Stimulated activated CD8-positive, alpha-beta memory T cell treated with anti-CD3 and anti-CD28 coated beads, Interleukin-4, amount 100 ng/mL, for 1 hour (primary cell): ENCODE measurements at regions not wholly inside any gene's neighbourhood (a gene's known extent, or its start where the extent isn't known, plus 50 kb on each side); places are given as distances from the start of the nearest gene placed in this dataset.

Experiments
- DNase-seq, 2 donors: peaks; one replicate each; pipeline ENCODE4 v3.0.0-alpha.2; 2020; ENCODE audit warnings: low read depth in 2 of 2, low spot score in 1 of 2

DNA sequence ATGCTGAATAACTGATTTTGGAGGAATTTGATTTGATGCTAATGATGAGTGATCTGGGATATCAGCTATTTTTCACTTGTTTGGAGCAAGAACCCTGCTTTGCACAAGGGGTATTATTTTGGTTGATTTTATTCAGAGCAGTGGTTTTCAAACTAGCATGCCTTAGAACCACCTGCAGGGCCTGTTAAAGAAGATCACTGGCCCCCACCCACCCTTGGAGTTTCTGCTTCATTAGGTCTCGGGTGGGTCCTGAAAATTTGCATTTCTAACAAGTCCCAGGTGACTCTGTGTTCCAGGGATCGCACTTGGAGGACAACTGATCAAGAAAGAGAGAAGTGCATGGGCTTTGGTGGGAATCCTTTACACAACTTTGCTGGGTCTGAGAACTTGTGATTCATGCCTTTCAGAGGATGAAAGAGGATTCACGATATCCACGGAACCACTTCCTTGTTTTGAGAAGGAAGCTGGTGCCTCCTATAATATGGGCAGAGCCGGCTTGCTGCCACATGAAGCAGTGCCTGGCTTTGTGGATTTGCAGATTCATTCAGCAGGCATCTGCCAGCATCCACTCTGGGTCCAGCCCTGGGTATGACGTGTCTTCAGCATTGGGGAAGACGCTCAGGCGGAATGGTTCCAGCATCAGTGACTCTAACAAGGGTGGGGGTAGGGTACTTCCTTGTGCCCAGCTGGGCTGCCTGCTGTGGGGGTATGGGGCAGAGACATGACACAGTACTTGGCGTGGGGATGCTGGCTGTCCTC is 106.6 kb upstream of the PITX1 start:
- no peak for DNase-seq

DNA sequence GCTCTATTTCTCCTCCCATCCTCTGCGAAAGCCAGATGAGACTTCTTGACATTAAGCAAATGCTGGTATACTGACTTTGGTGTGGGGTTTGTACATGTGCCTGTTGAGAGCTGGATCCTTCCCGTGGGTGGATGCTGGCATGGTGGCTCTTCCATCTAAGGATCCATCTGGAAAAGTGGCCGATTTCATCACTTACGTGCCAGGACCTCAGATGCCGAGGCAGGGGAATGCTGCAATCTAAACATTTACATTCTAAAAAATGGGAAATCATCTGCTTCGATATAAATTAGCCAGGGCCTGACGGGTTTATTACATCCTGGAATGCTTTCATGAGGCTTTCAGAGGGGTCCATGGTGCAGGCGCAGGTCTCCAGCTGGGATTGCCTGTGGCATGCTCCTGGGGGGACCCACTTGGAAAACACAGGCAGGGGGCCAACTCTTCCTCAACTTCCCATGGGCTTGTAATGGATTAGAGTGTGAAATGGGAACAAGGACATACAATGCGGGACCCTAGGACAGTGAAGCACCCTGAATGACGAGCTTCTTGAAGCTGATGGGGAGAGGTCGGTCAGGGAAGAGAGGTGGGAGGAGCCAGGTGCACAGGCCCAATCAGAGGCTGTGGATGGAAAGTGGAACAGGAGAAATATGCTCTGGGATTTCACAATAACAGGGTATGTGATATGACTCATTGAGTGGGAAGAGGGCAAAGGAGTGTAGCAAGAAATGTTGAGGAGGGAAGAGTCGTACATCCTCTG is 105.5 kb upstream of the PITX1 start:
- DNase-seq: no peak

DNA sequence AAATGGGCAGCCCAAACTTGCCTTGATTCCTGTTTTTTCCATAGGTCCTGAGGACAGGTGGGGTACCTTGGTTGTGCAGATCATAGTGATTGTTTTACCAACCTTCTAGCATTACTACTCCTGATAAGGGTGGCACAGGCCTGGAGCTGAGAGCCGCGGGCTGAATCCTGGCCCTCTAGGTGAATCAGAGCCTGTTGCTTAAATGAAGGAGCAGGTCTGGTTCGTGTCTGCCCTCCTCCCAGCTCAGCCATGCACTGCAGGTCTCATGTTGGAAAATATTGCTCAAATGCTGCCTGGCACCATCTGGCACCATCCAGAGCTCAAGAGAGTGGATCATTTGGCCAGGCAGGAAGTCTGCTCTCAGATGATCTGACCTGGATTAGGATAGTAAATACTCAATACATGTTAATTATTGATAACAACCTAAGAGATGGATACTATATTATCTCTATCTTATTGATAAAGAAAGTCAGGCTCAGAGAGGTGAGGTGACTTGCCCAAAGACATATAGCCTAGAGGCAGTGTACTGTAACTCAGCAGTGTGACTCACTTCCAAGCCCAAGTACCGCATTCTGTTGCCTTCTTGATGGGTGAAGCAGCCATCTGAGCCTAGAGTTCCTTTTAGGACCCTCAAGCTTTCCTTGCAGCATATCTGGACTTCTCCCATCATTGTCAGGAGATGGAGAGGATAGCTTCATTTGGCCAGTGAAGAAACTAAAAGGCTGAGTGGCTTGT is 104.3 kb upstream of the PITX1 start:
- DNase-seq: no peak

DNA sequence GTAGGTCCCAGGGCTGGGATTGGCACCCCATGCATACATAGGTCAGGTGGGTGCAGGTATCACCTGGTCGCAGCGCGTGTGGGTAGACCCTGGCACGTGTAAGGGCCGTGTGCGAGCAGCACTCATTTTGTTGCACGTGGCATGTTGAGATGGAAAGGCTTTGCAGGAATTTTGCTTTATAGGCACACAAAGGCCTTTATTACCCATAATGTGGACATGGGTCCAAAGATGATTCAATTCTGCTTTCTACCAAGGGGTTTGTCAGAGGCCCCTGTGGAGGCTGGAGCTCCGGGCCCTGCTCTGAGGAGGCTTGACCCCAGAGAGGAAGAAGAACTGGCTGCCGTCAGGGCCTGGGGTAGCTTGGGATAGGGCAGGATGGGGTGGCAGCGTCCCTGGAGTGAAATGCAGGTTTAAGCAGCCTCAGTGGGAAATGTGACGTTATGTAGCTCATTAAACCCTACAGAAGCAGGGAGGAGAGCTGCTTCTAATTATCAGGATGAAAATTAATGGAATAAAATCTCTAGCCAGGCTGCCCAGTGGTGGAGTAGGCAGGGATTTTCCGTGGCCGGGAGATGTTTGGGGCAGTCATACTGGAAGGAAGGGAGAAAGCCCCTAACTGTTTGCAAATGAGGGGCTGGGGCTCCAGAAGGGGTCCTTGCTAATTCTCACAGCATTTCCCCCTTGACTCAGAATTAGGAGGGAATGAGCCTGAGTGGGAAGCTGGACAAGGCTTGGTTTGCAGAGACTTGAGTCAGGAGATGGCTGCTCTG is 103.3 kb upstream of the PITX1 start:
- no peak for DNase-seq

DNA sequence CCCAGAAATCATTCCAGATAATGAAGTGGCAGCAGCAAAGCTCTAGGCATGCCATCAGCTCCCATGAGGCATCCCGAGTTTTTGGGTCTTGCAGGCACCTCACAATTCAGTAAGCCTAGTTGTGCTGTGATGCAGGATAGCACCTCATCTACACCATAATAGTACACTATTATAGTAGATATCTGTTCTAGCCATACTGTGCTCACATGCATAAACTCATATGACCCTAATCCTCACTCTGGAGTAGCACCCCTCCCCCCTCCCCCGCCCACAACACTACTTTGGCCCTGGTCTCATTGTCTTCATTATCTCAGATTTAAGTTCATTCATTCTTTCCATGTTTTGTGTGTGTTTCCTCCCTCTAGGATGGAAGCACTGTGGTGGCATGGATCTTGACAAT is 102.5 kb upstream of the PITX1 start:
- DNase-seq: no peak

DNA sequence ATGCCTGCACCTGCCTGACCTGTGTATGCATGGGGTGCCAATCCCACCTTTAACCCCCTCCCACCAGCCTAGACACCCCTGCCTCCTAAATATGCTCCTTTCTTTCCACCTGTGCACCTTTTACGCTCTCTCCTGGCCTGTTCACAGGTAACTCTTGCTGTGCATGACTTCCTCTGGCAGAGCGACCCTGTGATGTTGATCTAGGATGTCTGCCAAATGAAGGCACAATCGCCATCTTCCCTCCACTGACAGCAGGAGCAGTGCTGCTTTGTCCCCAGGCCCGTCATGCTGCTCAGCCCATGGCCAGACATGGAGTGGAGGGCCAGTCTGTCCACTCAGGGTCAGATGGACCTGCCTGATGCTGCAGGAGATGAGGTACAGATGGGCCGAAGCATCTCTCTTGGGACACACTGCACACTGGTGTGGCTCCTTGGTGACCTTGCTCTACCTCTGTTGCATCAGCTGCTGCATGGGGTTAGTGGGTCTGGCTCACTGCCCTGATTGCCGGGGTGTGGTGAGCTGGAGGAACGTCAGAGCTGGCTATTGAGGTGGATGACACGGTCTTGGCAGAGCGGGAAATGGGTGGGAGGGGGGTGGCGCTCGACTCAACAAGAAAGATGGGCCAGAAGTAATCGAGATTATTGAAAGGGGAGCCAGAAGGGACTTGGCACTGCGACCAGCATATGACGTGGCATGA is 101.7 kb upstream of the PITX1 start:
- no peak for DNase-seq

DNA sequence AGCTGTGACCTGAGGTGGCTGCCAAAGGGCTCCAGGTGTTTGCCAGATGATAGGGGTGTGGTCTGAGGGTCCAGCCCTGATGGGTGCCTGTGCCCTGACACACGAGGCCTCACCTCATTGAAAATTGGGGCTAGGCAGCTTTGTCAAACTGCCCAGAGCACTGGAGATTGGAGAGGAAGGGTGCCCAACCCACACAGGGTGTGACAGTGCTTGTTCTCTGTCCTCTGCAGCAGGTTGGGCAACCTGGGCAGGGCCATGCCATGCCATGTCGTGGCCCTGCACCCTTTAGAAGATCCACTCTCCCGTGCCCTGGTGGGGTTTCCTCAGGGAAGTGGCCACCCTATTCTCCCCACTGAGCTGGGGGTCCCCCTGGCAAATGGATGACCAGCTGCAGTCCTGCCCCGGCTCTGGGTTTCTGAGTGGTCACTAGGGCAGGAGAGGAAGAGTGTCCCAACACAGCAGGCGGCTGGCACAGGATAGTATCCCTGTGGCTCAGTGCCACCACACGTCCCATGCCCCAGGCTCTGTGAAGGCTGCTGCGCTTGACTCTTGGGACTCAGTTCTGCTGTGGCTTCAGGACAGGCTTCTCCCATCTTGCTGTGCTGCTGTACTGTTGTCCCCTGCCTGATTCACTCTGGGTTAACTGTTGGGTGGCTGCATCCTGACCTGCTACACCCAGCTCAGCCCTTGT is 100.8 kb upstream of the PITX1 start:
- no peak for DNase-seq

DNA sequence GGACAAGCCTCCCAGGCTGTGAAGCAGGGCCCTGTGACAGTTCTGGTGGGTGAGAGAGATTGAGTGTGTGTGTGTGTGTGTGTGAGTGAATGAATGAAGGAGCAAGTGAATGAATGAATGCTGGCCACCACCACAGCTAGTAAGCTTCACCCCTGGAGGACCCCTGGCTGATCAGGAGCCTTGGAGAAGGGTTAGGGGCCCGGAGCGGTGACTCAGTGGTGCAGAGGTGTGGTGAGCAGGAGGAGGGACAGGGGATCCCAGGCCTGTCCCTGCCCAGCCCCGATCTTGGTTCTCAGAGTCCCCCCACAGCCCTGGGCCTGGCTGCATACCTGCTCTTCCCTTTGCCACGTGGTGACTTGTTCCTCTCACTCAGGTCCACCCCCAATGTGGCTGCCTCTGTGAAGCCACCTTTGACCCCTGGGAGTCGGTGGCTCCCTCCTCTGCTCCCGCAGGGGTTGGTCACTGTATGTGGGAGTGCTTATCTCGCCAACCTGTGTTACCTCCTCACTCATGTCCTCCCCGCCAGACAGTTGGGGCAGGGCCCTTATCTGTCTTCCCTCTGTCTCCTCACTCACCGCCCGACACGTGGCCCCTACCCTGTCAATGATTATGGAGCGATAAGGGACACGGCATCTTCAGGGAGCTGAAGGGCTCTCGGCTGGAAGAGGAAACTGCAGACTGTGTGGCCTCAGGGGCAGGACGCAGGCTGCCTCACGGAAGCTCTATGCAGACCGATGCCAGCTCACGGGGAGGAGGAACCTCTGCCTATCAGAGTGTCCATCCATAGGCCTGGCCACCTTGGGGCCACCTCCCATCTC is 99.9 kb upstream of the PITX1 start:
- DNase-seq: no peak

DNA sequence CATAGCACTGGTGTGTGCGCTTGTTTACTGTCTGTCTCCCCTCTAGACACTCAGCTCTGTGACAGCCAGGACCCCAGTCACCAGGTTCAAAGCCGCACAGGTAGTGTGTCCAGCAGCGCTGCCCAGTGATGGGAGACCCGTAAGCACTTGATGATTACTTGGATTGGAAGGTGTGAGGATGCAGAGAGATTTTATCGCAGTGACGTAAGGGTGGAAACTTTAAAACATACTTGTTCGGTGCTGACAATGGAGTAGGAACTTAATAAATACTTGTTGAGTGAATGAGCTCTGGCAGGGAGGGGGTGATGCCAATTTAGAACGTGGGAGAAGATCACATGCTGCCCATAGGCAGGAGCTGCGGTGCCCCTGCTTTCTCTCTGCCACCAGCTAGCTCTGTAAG is 99.2 kb upstream of the PITX1 start:
- DNase-seq: no peak

DNA sequence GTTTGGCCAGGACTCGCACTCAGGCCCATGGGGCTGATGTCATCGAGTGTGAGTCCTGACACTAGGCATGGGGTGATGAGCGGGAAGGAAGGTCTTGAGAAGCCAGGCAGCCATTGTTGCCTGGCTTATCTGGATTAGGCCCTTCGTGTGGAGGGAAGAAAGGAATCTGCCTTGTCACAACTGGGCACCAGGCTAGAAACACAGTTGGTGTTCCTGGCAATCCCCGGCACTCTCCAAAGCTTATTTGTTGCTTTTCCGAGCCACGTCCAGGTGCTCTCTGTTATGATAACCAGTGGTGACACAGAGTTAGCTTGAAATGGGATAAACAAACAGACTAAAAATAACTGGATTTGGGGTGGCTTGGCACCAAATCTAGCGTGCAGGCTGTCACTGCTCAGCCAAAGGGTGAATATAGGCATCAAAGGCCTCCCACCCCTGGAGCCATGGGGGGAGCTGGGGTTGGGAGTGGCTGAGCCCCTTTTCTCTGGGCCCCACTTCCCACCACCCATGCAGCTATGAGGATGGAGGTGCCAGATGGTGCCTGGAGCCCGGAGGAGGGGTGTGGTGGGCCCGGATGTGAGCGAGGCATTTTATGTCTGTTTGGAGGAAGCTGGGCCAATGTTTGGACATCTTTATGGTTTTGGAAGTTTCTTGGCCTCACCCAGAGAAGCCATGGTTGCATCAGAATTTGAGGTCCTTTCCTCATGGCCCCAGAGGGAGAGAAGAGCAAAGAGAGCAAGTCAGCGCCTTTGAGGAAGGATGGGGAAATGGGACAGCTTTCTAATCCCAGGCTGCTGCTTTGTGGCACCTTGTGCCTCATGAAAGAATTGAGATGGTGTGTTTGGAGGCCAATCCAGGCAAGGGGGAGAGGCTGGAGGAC is 98.0 kb upstream of the PITX1 start:
- no peak for DNase-seq

DNA sequence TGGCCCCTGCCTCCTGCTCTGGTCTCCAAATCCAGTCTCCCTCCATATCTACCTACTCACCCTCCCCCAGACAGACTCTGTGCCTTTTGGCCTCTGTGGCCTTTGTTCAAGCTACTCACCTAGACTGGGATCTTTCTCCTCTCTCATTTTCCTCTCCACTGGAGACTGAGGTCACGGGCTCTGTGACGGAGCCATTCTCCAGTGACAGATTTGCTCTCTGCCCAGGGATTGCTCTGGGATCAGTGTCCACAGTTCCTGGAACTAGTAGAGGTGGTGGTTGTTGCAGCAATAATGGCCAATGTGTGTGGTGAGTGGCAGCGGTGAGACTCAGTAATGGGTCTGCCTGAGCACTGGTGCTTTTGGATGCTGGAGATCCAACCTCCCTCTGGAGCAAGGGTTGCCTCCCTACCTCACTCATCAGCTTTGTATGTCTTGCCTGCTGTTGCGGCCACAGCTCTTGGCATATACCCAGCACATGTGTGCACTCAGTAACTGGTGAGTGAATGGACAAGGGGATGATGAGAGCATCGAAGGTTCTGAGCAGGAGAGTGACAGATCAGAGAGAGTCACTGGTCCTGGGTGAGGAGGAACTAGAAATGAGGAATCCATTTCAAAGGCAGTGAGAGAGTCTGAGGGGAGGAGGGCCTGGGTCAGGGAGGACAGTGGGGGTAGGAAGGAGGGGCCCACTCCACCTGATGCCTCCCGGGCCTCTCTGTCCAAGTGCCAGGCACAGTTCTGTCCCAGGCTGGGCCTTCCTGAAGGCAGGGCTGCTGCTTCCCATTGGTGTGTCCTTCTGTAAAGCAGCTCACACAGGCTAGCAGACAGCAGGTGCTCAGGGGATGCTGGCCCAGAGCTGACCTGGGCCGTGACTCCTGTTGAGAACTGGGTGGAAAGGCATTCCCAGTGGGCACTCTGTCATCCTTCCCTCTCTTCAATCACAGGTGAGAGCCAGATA is 96.5 kb upstream of the PITX1 start:
- no peak for DNase-seq

DNA sequence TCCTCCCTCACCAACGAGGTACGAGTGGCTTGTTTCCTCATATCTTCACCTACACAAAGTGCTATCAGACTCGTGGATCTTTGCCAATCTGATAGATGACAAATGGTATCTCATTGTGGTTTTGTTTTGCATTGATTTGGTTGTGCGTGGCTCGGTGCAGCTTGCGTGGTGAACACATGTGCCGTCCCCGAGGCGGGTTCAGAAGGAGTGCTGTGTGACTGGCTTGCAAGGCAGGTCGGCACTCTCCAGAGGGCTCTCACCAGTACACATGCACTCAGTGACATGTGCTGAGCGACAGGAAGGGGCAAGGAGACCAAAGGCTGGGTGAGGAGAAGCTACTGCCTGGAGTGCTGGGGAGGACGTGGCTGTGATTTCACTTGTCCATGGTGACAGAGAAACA is 95.3 kb upstream of the PITX1 start:
- DNase-seq: no peak

DNA sequence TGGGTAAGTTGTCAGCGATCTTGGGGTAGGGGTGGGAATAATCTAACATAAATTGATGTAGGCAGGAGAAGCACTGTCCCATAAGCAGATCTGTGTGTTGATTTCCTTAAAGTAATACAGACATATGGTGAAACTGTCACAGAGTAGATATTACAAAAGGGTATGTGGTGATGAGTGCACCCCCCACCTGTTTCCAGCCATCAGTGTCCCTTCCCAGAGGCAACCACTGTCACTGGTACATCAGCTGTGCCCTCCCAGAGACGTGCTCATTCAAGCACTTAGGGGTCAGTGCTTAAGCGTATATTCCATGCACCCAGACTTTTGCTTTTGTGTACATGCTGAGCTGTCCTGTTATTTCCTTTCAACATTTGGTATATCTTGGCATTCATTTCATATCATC is 94.3 kb upstream of the PITX1 start:
- no peak for DNase-seq

DNA sequence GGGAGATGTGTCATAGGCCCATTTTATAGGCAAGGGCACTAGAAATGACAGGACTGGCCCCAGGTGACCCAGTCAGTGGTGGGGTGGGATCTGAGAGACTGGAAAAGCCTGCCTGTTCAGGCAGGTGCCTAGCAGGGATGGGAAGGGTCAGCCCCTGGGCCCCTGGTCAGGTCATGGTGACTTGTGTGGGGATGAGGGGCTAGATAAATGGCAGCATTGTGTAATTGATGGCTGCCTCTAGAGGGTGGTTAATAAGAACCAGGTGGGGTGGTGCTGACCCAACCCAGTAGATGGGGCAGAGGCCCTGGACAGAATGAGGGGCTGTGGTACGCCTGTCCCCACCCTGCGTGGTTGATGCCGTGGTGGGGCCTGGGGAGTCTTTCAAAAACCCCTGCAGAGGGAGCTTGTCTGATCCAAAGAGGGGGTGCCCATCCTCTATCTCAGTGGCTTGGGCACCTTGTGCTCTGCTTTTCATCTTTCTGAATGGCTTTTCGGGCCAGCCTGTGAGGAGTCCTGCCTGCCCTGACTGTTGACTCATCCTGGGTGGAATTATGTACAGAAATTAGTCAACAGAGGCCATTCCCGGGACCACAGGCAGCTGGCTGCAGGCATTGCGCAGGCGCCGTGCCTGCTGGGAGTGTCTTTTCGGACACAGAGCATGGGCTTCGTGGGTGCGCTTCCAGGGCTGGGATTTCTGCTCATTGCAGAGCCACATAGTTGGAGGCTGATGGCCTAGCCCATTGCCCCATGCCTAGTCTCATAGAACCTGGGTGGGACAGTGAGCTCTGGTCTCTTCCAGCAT is 93.6 kb upstream of the PITX1 start:
- DNase-seq: no peak

DNA sequence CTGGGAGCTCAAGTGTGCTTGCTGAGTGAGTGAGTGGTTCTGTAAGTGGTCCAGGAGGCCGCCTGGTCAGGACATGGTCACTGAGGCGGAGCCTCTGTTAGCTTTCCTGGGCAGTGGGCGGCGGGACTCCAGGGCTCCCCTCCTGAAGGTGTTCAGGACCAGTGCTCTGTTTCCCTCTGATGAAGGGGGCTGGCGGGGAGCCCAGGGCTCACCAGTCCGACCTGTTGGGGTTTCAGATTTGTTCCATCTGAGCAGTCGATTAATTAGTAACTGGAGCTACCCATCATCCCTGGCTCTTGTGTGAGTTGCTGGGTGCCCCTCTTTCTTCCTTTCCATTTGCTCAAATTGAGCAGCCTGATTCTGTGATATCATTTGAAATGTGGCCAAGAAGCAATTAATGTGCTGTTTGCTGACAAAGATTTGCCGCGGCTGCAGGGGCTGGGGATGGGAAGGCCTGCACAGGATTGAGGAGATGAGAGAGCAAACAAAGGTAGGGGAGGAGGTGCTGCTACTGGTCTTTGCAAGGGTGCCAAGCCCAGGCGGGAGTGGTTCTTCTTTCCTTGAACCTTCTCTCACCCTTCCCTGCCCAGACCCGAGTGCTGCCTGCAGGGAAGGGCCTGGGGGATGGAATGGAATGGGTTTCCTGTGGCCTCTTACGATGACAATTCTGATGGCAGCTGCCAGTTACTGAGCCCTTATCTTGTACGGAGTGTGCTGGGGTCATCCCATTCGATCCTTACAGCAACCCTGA is 92.8 kb upstream of the PITX1 start:
- DNase-seq: no peak

DNA sequence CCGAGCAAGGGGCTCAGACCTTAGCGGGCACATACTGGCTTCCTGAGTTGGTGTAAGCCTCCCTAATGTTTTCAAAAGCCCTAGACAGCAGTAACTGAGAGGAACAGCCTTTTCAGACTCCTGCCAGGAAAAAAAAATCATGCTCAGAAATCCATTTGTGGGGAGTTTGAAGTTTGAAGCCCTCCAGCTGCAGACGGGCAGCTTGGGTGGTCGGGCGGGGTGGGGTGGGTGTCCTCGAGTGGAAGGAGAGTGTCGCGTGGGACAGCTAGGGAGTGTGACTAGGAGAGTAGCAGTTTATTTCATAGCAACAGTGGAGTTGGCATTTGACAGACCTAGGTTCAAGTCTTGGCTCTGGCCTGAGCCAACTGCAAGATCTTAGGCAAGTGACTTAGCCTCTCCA is 90.7 kb upstream of the PITX1 start:
- DNase-seq: no peak
